ENCODE measurements at regions not wholly inside any gene's neighbourhood (a gene's known extent, or its start where the extent isn't known, plus 50 kb on each side); places are given as distances from the start of the nearest gene placed in this dataset.

DNA sequence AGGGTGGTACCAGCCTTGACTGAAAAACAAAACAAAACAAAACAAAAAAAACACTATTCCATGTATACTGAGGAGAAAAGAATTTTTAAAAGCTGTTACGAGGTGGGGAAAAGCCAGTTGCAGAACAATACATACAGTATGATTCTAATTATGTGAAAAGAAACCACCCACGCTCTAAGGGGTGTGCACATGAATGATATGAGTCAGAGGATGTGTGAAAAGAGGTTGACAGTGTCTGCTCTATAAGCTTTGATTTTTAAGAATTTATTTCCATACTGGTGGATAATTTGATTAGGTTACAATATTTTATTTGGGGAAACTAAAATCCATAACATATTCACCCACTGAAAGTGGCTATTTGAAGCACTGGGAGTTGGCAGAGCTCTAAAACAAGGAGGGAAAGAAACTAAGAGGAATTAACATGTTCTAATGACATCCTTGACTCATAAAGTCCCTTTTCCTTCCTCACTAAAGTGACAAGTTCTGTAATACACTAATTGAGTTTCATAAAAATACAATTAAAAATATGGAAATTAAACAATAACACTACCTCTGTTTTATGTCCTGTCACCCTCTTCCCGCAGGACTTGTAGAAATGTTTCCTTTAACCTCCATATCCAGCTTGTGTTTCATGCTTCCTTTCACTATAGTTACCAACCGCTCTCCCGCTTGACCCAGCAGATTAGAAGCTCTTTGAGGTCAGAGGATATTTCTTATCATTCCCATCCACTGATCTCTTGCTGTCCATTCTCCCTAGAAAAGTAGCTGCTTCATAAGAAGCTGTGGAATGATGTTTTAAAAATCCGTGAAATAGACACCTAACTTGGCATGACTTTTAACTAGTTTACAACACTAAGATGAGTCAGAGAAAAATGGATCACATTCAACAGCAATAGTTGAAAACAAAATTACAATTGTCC, 118.6 kb upstream of the CCDC28A start:
- Histone ChIP-seq H3K9me3 (no peaks in the 10 kb centered on the region; the same call in 1 of the 2 replicates), H3K4me2 (no peak overlapping the region), H3K27me3 (no peaks in the 10 kb centered on the region), H3K36me3 (no peaks in the 10 kb centered on the region), H3K4me1 (no peaks in the 10 kb centered on the region), H3K9ac (no peak overlapping the region), H4K20me1 (no peaks in the 10 kb centered on the region), H3K27ac (no peak overlapping the region), H3K4me3 (no peak overlapping the region)
- TF ChIP-seq Cebpa-rat (IDR thresholded peaks at IDR 0.05), result no peak

GRCh38 chr6:138655828-138656227, 117.7 kb upstream of the CCDC28A start:
- no peak for TF ChIP-seq Cebpa-rat (IDR thresholded peaks at IDR 0.05)
- no peaks in the 10 kb centered on the region for H3K9me3 ChIP-seq
- H3K4me1 ChIP-seq, result no peaks in the 10 kb centered on the region

DNA sequence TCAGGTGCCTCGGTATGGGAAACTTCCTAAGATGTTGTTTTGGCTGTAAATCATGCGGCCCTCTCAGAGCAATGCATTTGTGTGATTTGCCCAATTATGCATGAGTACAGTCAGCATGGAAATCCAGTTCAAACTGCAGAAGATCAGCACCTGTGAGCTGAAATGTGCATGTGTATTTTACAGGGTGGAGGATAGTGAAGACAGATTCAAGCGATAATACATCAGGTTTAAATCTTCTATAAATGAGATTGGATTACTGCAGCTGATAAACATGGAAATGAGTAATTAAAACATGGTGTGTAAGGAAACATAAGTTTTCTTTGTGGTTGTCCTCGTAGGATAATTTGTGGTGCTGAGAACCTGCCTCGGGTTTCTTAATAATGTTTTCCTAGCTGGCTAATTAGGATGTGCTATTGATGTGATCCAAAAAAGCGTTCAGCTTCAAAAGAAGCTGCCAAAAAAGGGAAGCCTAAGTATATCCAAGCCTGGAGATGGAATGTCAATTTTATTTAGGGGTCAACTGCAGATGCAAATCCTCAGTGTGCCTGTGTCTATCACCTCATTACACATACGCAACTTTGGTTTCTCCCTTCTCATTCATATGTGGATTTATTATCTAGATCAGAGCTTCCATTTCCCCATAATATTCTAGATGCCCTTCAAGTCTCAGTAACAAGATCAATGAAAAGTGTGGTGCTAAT, 117.1 kb upstream of the CCDC28A start:
- Histone ChIP-seq H3K4me3 (no peak overlapping the region), H3K27ac (no peak overlapping the region), H3K27me3 (no peaks in the 10 kb centered on the region), H3K4me1 (no peaks in the 10 kb centered on the region), H3K9me3 (no peaks in the 10 kb centered on the region), H3K9ac (no peak overlapping the region), H3K36me3 (no peaks in the 10 kb centered on the region), H3K4me2 (no peak overlapping the region), H4K20me1 (no peaks in the 10 kb centered on the region)
- TF ChIP-seq Cebpa-rat (IDR thresholded peaks at IDR 0.05), result no peak

More at GRCh38 chr6:138655828-138656227, 117.7 kb upstream of the CCDC28A start:
- H3K4me3 ChIP-seq, result no peak overlapping the region
- H3K27me3 ChIP-seq, result no peaks in the 10 kb centered on the region
- no peaks in the 10 kb centered on the region for H3K36me3 ChIP-seq
- H3K9ac ChIP-seq, result no peak overlapping the region
- H3K27ac ChIP-seq, result no peak overlapping the region
- H3K4me2 ChIP-seq, result no peak overlapping the region
- H4K20me1 ChIP-seq, result no peaks in the 10 kb centered on the region

GRCh38 chr6:138657065-138657425, 116.5 kb upstream of the CCDC28A start:
- TF ChIP-seq Cebpa-rat (IDR thresholded peaks at IDR 0.05), result no peak
- Histone ChIP-seq H3K36me3 (no peaks in the 10 kb centered on the region), H3K4me2 (no peak overlapping the region)

GRCh38 chr6:138659998-138660397, 113.6 kb upstream of the CCDC28A start:
- no peaks in the 10 kb centered on the region for H3K27me3 ChIP-seq
- H3K27ac ChIP-seq, result no peak overlapping the region
- H3K4me3 ChIP-seq, result no peak overlapping the region
- H3K4me2 ChIP-seq, result no peak overlapping the region
- TF ChIP-seq Cebpa-rat (IDR thresholded peaks at IDR 0.05), result no peak
- no peaks in the 10 kb centered on the region for H3K36me3 ChIP-seq
- H4K20me1 ChIP-seq, result no peaks in the 10 kb centered on the region
- H3K9me3 ChIP-seq, result no peaks in the 10 kb centered on the region
- no peaks in the 10 kb centered on the region for H3K4me1 ChIP-seq
- H3K9ac ChIP-seq, result no peak overlapping the region

More at GRCh38 chr6:138657065-138657425, 116.5 kb upstream of the CCDC28A start:
- Histone ChIP-seq H3K4me3 (no peak overlapping the region), H3K9me3 (no peaks in the 10 kb centered on the region), H3K27me3 (no peaks in the 10 kb centered on the region), H3K9ac (no peak overlapping the region), H3K4me1 (no peaks in the 10 kb centered on the region), H3K27ac (no peak overlapping the region), H4K20me1 (no peaks in the 10 kb centered on the region)

DNA sequence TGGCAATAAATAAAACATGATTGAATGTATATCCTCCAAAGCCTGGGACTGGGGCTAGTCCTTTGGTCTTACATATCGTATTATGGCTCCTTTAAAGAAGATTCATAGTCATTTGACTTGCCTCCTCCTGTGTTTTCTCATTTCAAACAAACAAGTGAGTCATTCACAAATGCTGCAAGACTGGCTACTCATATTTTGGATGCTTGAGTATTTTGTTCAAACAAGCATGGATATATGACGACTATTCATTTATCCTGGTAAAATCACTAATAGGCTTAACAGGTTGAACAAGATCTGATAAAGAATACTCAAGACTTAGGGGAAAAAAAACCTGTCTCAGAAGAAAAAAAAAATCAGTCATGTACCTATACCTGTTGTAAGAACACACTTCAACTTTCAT, 111.1 kb upstream of the CCDC28A start:
- H3K4me1 ChIP-seq, result no peaks in the 10 kb centered on the region
- no peaks in the 10 kb centered on the region for H3K36me3 ChIP-seq
- no peaks in the 10 kb centered on the region for H3K27me3 ChIP-seq
- H3K27ac ChIP-seq, result no peak overlapping the region
- H3K9ac ChIP-seq, result no peak overlapping the region
- H3K4me2 ChIP-seq, result no peak overlapping the region
- TF ChIP-seq Cebpa-rat (IDR thresholded peaks at IDR 0.05), result no peak
- H4K20me1 ChIP-seq, result no peaks in the 10 kb centered on the region
- no peak overlapping the region for H3K4me3 ChIP-seq
- no peaks in the 10 kb centered on the region for H3K9me3 ChIP-seq

GRCh38 chr6:138663892-138664291, 109.7 kb upstream of the CCDC28A start:
- TF ChIP-seq Cebpa-rat (IDR thresholded peaks at IDR 0.05), result no peak
- Histone ChIP-seq H3K27me3 (no peaks in the 10 kb centered on the region), H3K4me2 (no peak overlapping the region), H3K36me3 (no peaks in the 10 kb centered on the region), H3K27ac (no peak overlapping the region), H3K9ac (no peak overlapping the region), H3K9me3 (no peaks in the 10 kb centered on the region), H4K20me1 (no peaks in the 10 kb centered on the region), H3K4me3 (no peak overlapping the region), H3K4me1 (no peaks in the 10 kb centered on the region)

DNA sequence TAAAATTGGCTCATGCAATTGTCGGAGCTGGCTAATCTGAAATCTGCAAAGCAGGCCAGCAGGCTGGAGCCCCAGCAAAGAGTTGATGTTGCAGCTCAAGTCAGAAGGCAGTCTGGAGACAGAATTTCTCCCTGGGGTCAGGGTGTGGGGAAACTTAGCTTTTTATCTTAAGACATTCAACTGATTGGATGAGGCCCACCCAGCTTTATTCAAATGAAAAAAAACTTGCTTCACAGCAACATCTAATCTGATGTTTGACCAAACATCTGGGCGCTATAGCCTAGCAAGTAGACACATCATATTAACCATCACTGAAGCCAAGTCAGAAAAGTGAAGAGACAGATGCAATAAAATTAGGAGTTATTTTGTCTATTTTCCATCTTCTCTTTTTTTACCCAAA, 108.8 kb upstream of the CCDC28A start:
- Histone ChIP-seq H3K36me3 (no peaks in the 10 kb centered on the region), H4K20me1 (no peaks in the 10 kb centered on the region), H3K4me1 (no peaks in the 10 kb centered on the region), H3K4me2 (no peak overlapping the region), H3K4me3 (no peak overlapping the region), H3K9me3 (no peaks in the 10 kb centered on the region), H3K27ac (no peak overlapping the region), H3K27me3 (no peaks in the 10 kb centered on the region), H3K9ac (no peak overlapping the region)
- TF ChIP-seq Cebpa-rat (IDR thresholded peaks at IDR 0.05), result no peak

GRCh38 chr6:138666636-138667035, 106.9 kb upstream of the CCDC28A start:
- H3K4me2 ChIP-seq, result no peak overlapping the region
- TF ChIP-seq Cebpa-rat (IDR thresholded peaks at IDR 0.05), result no peak
- H3K9ac ChIP-seq, result no peak overlapping the region
- no peaks in the 10 kb centered on the region for H3K9me3 ChIP-seq
- no peak overlapping the region for H3K4me3 ChIP-seq
- H3K27ac ChIP-seq, result no peak overlapping the region
- no peaks in the 10 kb centered on the region for H4K20me1 ChIP-seq
- H3K27me3 ChIP-seq, result no peaks in the 10 kb centered on the region
- H3K4me1 ChIP-seq, result no peaks in the 10 kb centered on the region
- no peaks in the 10 kb centered on the region for H3K36me3 ChIP-seq

GRCh38 chr6:138667408-138667807, 106.2 kb upstream of the CCDC28A start:
- Histone ChIP-seq H3K9ac (no peak overlapping the region), H3K27ac (no peak overlapping the region), H4K20me1 (no peaks in the 10 kb centered on the region), H3K4me1 (no peaks in the 10 kb centered on the region), H3K4me3 (no peak overlapping the region), H3K4me2 (no peak overlapping the region), H3K27me3 (no peaks in the 10 kb centered on the region), H3K36me3 (no peaks in the 10 kb centered on the region), H3K9me3 (no peaks in the 10 kb centered on the region)
- no peak for TF ChIP-seq Cebpa-rat (IDR thresholded peaks at IDR 0.05)

Data from BLaER1 (cell line).